Hepatocyte (in vitro differentiated cells): ENCODE measurements at regions not wholly inside any gene's neighbourhood (a gene's known extent, or its start where the extent isn't known, plus 50 kb on each side); places are given as distances from the start of the nearest gene placed in this dataset.
"Not testable (repeated sequence)": the region's sequence is repeated elsewhere in the genome, so short reads cannot be mapped to it uniquely, and the experiment has no call there.

Experiments used
- DNase-seq: peaks from one replicate; pipeline ENCODE4 v3.0.0-alpha.2; 2016; ENCODE audit warnings: low spot score
- H2AFZ ChIP-seq: fragments of 200-600 bp; sonication (generic); 2 replicates; pipeline ENCODE4 v1.6.0; 2016; ENCODE audit warnings: antibody characterized with exemption, mild to moderate bottlenecking
- H3K27ac ChIP-seq: fragments of 200-600 bp; sonication (generic); 2 replicates; pipeline ENCODE4 v1.5.1; 2016; ENCODE audit warnings: mild to moderate bottlenecking
- H3K27me3 ChIP-seq: fragments of 200-600 bp; sonication (generic); 2 replicates; pipeline ENCODE4 v1.6.1; 2016
- H3K36me3 ChIP-seq: fragments of 200-600 bp; sonication (generic); replicated peaks from 2 replicates; pipeline ENCODE4 v1.5.1; 2016; ENCODE audit warnings: low read depth; ENCODE audit not compliant: insufficient read depth
- H3K4me1 ChIP-seq: fragments of 200-600 bp; sonication (generic); 2 replicates; pipeline ENCODE4 v1.5.1; 2016; ENCODE audit warnings: mild to moderate bottlenecking, moderate library complexity; ENCODE audit not compliant: insufficient read depth
- H3K4me2 ChIP-seq: fragments of 200-600 bp; sonication (generic); 2 replicates; pipeline ENCODE4 v1.6.0; 2016
- H3K4me3 ChIP-seq: fragments of 200-600 bp; sonication (generic); 2 replicates; pipeline ENCODE4 v1.5.1; 2016; ENCODE audit warnings: mild to moderate bottlenecking
- H3K79me2 ChIP-seq: fragments of 200-600 bp; sonication (generic); 2 replicates; pipeline ENCODE4 v1.6.0; 2017; ENCODE audit warnings: mild to moderate bottlenecking
- H3K9me2 ChIP-seq: fragments of 200-600 bp; sonication (generic); replicated peaks from 2 replicates; pipeline ENCODE4 v1.6.0; 2017; ENCODE audit warnings: mild to moderate bottlenecking; ENCODE audit not compliant: insufficient read depth
- H3K9me3 ChIP-seq: fragments of 200-600 bp; sonication (generic); 2 replicates; pipeline ENCODE4 v1.5.1; 2016; ENCODE audit warnings: low read depth, mild to moderate bottlenecking
- H4K20me1 ChIP-seq: fragments of 200-600 bp; sonication (generic); 2 replicates; pipeline ENCODE4 v1.6.0; 2016; ENCODE audit warnings: mild to moderate bottlenecking; ENCODE audit not compliant: insufficient read depth, poor library complexity, severe bottlenecking
- CTCF ChIP-seq: fragments of 200-600 bp; sonication (generic); IDR thresholded peaks from 2 replicates; pipeline ENCODE4 v1.5.1; 2016; ENCODE audit warnings: antibody characterized with exemption, mild to moderate bottlenecking; ENCODE audit not compliant: poor library complexity
- EZH2 ChIP-seq: fragments of 200-600 bp; sonication (generic); IDR thresholded peaks from 2 replicates; pipeline ENCODE4 v1.6.1; 2016; ENCODE audit warnings: antibody characterized with exemption, mild to moderate bottlenecking, borderline replicate concordance
- EZH2phosphoT487 ChIP-seq: fragments of 200-600 bp; sonication (generic); IDR thresholded peaks from one replicate; pipeline ENCODE4 v1.6.1; 2018; ENCODE audit warnings: antibody characterized with exemption, mild to moderate bottlenecking, low read depth, moderate library complexity; ENCODE audit not compliant: unreplicated experiment, severe bottlenecking
- WGBS: methylation state at CpG from one replicate; pipeline ENCODE4 v1.1.6; 2016; ENCODE audit warnings: low lambda C conversion rate; ENCODE audit errors: missing lambda C conversion rate; 5-methylcytosine and 5-hydroxymethylcytosine counted together

DNA sequence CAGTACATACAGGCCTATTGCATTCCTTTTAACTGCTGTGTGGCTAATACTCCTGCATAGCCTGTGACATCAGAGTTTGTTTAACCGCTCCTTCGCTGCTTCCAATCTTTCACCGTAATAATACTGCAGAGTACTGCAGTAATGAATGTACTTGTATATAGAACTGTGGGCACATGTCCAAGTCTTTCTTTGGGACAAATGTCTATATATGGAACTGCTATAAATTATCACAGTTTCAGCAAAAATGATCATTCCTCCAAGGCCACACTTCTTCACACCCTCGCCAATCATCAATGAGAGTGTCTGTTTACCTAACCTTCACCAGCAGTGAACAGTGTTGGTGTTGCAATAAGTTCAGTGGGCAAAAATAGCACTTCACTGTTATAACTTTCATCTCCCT, 230.4 kb downstream of the SP3 start:
- H3K4me3 ChIP-seq = no peak overlapping the region
- H3K79me2 ChIP-seq = no peaks in the 10 kb centered on the region
- H4K20me1 ChIP-seq = no peaks in the 10 kb centered on the region
- no peaks in the 10 kb centered on the region for H3K4me1 ChIP-seq
- no peak overlapping the region for H3K27ac ChIP-seq
- no peak overlapping the region for H3K4me2 ChIP-seq
- TF ChIP-seq EZH2phosphoT487 (no peak), CTCF (no peak), EZH2 (no peak)
- H2AFZ ChIP-seq = no peak overlapping the region
- H3K9me2 ChIP-seq = no peaks in the 10 kb centered on the region
- H3K36me3 ChIP-seq = no peaks in the 10 kb centered on the region
- peak; percentile 40 for DNase-seq
- H3K9me3 ChIP-seq = no peaks in the 10 kb centered on the region
- WGBS = 62% methylated on average over 4 of the region's 4 CpGs
- H3K27me3 ChIP-seq = no peaks in the 10 kb centered on the region

GRCh38 chr2:173737954-173738575, 227.1 kb downstream of the SP3 start:
- not testable (repeated sequence) for H4K20me1 ChIP-seq, DNase-seq, H3K9me2 ChIP-seq, H3K4me3 ChIP-seq, H3K9me3 ChIP-seq, H3K4me1 ChIP-seq, H3K79me2 ChIP-seq, H3K27ac ChIP-seq, H3K4me2 ChIP-seq, H3K36me3 ChIP-seq, H2AFZ ChIP-seq, H3K27me3 ChIP-seq

GRCh38 chr2:173739006-173739405, 226.2 kb downstream of the SP3 start:
- H3K9me3 ChIP-seq = no peaks in the 10 kb centered on the region
- H3K27me3 ChIP-seq = no peaks in the 10 kb centered on the region
- no peaks in the 10 kb centered on the region for H3K9me2 ChIP-seq
- 80% methylated on average over 5 of the region's 5 CpGs for WGBS
- TF ChIP-seq CTCF (no peak), EZH2 (no peak), EZH2phosphoT487 (no peak)
- no peak overlapping the region for H3K4me3 ChIP-seq
- no peak overlapping the region for H3K27ac ChIP-seq
- no peak overlapping the region for H3K4me2 ChIP-seq
- no peaks in the 10 kb centered on the region for H3K36me3 ChIP-seq
- H2AFZ ChIP-seq = no peak overlapping the region
- H3K79me2 ChIP-seq = no peaks in the 10 kb centered on the region
- no peak for DNase-seq
- no peaks in the 10 kb centered on the region for H3K4me1 ChIP-seq
- H4K20me1 ChIP-seq = no peaks in the 10 kb centered on the region

GRCh38 chr2:173740639-173741038, 224.5 kb downstream of the SP3 start:
- Histone ChIP-seq H3K27ac (no peak overlapping the region), H3K4me2 (no peak overlapping the region), H3K9me3 (no peaks in the 10 kb centered on the region), H3K4me3 (no peak overlapping the region), H2AFZ (no peak overlapping the region), H3K4me1 (no peaks in the 10 kb centered on the region), H3K9me2 (no peaks in the 10 kb centered on the region), H4K20me1 (no peaks in the 10 kb centered on the region), H3K79me2 (no peaks in the 10 kb centered on the region), H3K27me3 (no peaks in the 10 kb centered on the region), H3K36me3 (no peaks in the 10 kb centered on the region)
- DNase-seq = no peak
- WGBS = 94% methylated on average over 5 of the region's 5 CpGs
- TF ChIP-seq CTCF = no peak
- TF ChIP-seq EZH2 = no peak
- TF ChIP-seq EZH2phosphoT487 = no peak
